Caco-2 (cell line): ENCODE measurements at regions not wholly inside any gene's neighbourhood (a gene's known extent, or its start where the extent isn't known, plus 50 kb on each side); places are given as distances from the start of the nearest gene placed in this dataset.

ENCODE experiments used
- BruUV-seq: library from RNA; stranded (reverse); fragments of 400-500 nt; replicated peaks from 2 replicates; lab custom pipeline; 2021; lab: Mats Ljungman, UMichigan
- CTCF ChIA-PET: fragments of 300-600 bp; sonication (Branson Sonifier 250); formaldehyde crosslinking; loops from one replicate; lab custom pipeline; 2022; ENCODE audit warnings: antibody characterized with exemption; lab: Charles Lee
- POLR2A ChIA-PET: fragments of 300-600 bp; sonication (Branson Sonifier 250); formaldehyde crosslinking; loops from one replicate; lab custom pipeline; 2022; ENCODE audit warnings: antibody characterized with exemption; lab: Charles Lee
- DNase-seq, 2 experiments: peaks; one replicate each; pipeline versions ENCODE4 v3.0.0 to v3.0.0-alpha.2; 2020 to 2022
- H3K27me3 ChIP-seq: replicated peaks from 2 replicates; pipeline ENCODE4 v1.6.0; 2011; ENCODE audit warnings: low read length; ENCODE audit not compliant: control insufficient read depth, insufficient read depth
- H3K36me3 ChIP-seq: 2 replicates; pipeline ENCODE4 v1.5.1; 2011; ENCODE audit warnings: low read length; ENCODE audit not compliant: control insufficient read depth, insufficient read depth
- H3K4me1 ChIP-seq: fragments of 250-450 bp; sonication (Bioruptor Pico); 2 replicates; pipeline ENCODE4 v1.5.1; 2020; ENCODE audit warnings: mild to moderate bottlenecking
- H3K4me3 ChIP-seq: 2 replicates; pipeline ENCODE4 v1.5.1; 2011; ENCODE audit warnings: low read depth, mild to moderate bottlenecking, control low read depth, low read length
- H3K9me3 ChIP-seq: fragments of 250-450 bp; sonication (Bioruptor Pico); 2 replicates; pipeline ENCODE4 v1.5.1; 2020; ENCODE audit warnings: mild to moderate bottlenecking, moderate library complexity
- H3K27ac Mint-ChIP-seq: one replicate; pipeline ENCODE4 v1.8.0; 2022; ENCODE audit warnings: mixed read lengths; ENCODE audit not compliant: unreplicated experiment
- H3K27me3 Mint-ChIP-seq: one replicate; pipeline ENCODE4 v1.8.0; 2022; ENCODE audit warnings: mixed read lengths; ENCODE audit not compliant: insufficient read depth, unreplicated experiment
- H3K36me3 Mint-ChIP-seq: one replicate; pipeline ENCODE4 v1.8.0; 2022; ENCODE audit warnings: mild to moderate bottlenecking, mixed read lengths; ENCODE audit not compliant: insufficient read depth, unreplicated experiment
- H3K4me1 Mint-ChIP-seq: one replicate; pipeline ENCODE4 v1.8.0; 2022; ENCODE audit warnings: low read depth, mixed read lengths; ENCODE audit not compliant: unreplicated experiment
- H3K4me3 Mint-ChIP-seq: one replicate; pipeline ENCODE4 v1.8.0; 2022; ENCODE audit warnings: mild to moderate bottlenecking, moderate library complexity, mixed read lengths; ENCODE audit not compliant: unreplicated experiment
- H3K9me3 Mint-ChIP-seq: one replicate; pipeline ENCODE4 v1.8.0; 2022; ENCODE audit warnings: mixed read lengths; ENCODE audit not compliant: unreplicated experiment
- intact Hi-C: fragments of 100-400 bp; cut with micrococcal nuclease; formaldehyde crosslinking; loops from one replicate; pipeline ENCODE4 v1.10.0; 2022; ENCODE audit not compliant: unreplicated experiment
- TF ChIP-seq, protein P1 (sequence below), 2 experiments: fragments of 200-600 bp in 1 of 2; IDR thresholded peaks; 1 replicate in 1 of 2; 2 replicates in 1 of 2; pipeline versions ENCODE4 v1.5.1 to v1.8.0; 2011 to 2022; ENCODE audit warnings: antibody characterized with exemption in 1 of 2, control low read depth in 1 of 2, inconsistent platforms in 1 of 2, low read depth in 1 of 2, low read length in 1 of 2, mild to moderate bottlenecking in 1 of 2, moderate library complexity in 1 of 2; ENCODE audit not compliant: insufficient read depth in 1 of 2, severe bottlenecking in 1 of 2, unreplicated experiment in 1 of 2

GRCh38 chr9:85136507-85136906 is 467.0 kb downstream of the NTRK2 start:
- BruUV-seq, result no TSS peak

DNA sequence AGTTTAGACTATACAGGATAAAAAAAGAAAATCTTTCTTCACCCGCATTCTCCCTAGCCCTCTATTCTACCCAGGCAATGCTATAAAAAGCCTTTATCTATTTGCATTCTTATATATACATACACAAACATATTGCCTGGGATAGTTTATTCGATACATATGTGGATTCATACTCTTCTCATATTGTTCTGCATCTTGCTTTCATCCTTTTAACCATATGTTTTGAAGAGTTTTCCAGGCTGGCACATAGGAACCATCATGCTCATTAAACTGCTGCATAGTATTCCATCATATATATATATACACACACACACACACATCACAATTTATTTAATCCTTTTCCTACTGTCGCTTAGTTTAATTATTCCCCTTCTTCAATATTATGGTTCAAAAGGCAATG is 461.2 kb downstream of the NTRK2 start:
- Mint-ChIP-seq H3K36me3 (no peaks in the 10 kb centered on the region), H3K9me3 (no peaks in the 10 kb centered on the region), H3K27me3 (no peaks in the 10 kb centered on the region), H3K27ac (no peak overlapping the region), H3K4me3 (no peak overlapping the region), H3K4me1 (no peaks in the 10 kb centered on the region)
- no TSS peak for BruUV-seq
- intact Hi-C loops, result no loop called here
- TF ChIP-seq, protein P1, sequence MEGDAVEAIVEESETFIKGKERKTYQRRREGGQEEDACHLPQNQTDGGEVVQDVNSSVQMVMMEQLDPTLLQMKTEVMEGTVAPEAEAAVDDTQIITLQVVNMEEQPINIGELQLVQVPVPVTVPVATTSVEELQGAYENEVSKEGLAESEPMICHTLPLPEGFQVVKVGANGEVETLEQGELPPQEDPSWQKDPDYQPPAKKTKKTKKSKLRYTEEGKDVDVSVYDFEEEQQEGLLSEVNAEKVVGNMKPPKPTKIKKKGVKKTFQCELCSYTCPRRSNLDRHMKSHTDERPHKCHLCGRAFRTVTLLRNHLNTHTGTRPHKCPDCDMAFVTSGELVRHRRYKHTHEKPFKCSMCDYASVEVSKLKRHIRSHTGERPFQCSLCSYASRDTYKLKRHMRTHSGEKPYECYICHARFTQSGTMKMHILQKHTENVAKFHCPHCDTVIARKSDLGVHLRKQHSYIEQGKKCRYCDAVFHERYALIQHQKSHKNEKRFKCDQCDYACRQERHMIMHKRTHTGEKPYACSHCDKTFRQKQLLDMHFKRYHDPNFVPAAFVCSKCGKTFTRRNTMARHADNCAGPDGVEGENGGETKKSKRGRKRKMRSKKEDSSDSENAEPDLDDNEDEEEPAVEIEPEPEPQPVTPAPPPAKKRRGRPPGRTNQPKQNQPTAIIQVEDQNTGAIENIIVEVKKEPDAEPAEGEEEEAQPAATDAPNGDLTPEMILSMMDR (IDR thresholded peaks at IDR 0.05; ENCODE audit: insufficient read depth in 1 of 2, low read depth in 1 of 2, low read length in 1 of 2, severe bottlenecking in 1 of 2, unreplicated experiment in 1 of 2), result no peak
- CTCF ChIA-PET, result no interaction called here
- POLR2A ChIA-PET, result no interaction called here
- no peaks in the 10 kb centered on the region for H3K4me1 ChIP-seq
- H3K27me3 ChIP-seq, result no peaks in the 10 kb centered on the region
- H3K4me3 ChIP-seq, result no peak overlapping the region
- no peak for DNase-seq
- no peaks in the 10 kb centered on the region for H3K9me3 ChIP-seq
- no peaks in the 10 kb centered on the region for H3K36me3 ChIP-seq

More at GRCh38 chr9:85136507-85136906, 467.0 kb downstream of the NTRK2 start:
- Mint-ChIP-seq H3K27me3 (no peaks in the 10 kb centered on the region), H3K36me3 (no peaks in the 10 kb centered on the region), H3K4me1 (no peaks in the 10 kb centered on the region), H3K4me3 (no peak overlapping the region), H3K9me3 (no peaks in the 10 kb centered on the region), H3K27ac (no peak overlapping the region)
- ChIA-PET POLR2A (no interaction called here), CTCF (no interaction called here)
- TF ChIP-seq, protein P1 (IDR thresholded peaks at IDR 0.05; ENCODE audit: insufficient read depth in 1 of 2, low read depth in 1 of 2, low read length in 1 of 2, severe bottlenecking in 1 of 2, unreplicated experiment in 1 of 2), result no peak
- Histone ChIP-seq H3K9me3 (no peaks in the 10 kb centered on the region), H3K27me3 (no peaks in the 10 kb centered on the region), H3K36me3 (no peaks in the 10 kb centered on the region), H3K4me1 (no peaks in the 10 kb centered on the region), H3K4me3 (no peak overlapping the region)
- intact Hi-C loops, result no loop called here
- DNase-seq, result no peak

DNA sequence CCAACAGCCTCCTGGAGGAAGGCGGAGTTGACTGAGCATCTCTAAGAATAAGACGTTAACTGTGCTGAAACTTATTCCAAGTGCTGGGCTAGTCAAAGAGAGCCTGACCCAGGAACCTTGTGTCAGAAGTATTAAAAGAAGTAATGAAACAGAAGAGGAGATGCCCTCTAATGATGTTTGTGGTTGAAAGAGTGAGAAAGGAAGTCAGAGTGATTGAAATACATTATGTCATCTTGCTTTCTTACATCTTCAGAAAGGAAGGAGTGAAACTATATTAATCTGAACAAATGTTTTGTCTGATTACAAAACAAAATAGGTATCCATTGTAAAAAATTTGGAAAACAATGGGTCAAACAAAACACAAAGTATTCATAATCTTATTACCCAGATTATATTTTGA is 460.7 kb downstream of the NTRK2 start:
- CTCF ChIA-PET, result no interaction called here
- Mint-ChIP-seq H3K36me3 (no peaks in the 10 kb centered on the region), H3K27me3 (no peaks in the 10 kb centered on the region), H3K9me3 (no peaks in the 10 kb centered on the region), H3K27ac (no peak overlapping the region), H3K4me3 (no peak overlapping the region), H3K4me1 (no peaks in the 10 kb centered on the region)
- H3K4me3 ChIP-seq, result no peak overlapping the region
- H3K36me3 ChIP-seq, result no peaks in the 10 kb centered on the region
- no peak for DNase-seq
- H3K4me1 ChIP-seq, result no peaks in the 10 kb centered on the region
- intact Hi-C loops, result no loop called here
- no peaks in the 10 kb centered on the region for H3K27me3 ChIP-seq
- POLR2A ChIA-PET, result no interaction called here
- no peaks in the 10 kb centered on the region for H3K9me3 ChIP-seq
- BruUV-seq, result no TSS peak
- TF ChIP-seq, protein P1 (IDR thresholded peaks at IDR 0.05; ENCODE audit: insufficient read depth in 1 of 2, low read depth in 1 of 2, low read length in 1 of 2, severe bottlenecking in 1 of 2, unreplicated experiment in 1 of 2), result no peak
